NT2/D1 (cell line): ENCODE measurements at regions not wholly inside any gene's neighbourhood (a gene's known extent, or its start where the extent isn't known, plus 50 kb on each side); places are given as distances from the start of the nearest gene placed in this dataset.

Source experiments
- DNase-seq: peaks from one replicate; pipeline ENCODE4 v3.0.0-alpha.2; 2011; ENCODE audit warnings: low read depth, low spot score
- H3K27me3 ChIP-seq: 2 replicates; pipeline ENCODE4 v1.6.0; 2011; ENCODE audit warnings: mild to moderate bottlenecking; ENCODE audit not compliant: insufficient read length, insufficient read depth
- H3K36me3 ChIP-seq: 2 replicates; pipeline ENCODE4 v1.6.1; 2011; ENCODE audit warnings: mild to moderate bottlenecking, low read length, mixed read lengths; ENCODE audit not compliant: insufficient read depth, insufficient read length
- H3K4me1 ChIP-seq: 2 replicates; pipeline ENCODE4 v1.5.1; 2011; ENCODE audit not compliant: insufficient read depth, insufficient read length
- H3K4me3 ChIP-seq: 2 replicates; pipeline ENCODE4 v1.5.1; 2011; ENCODE audit warnings: low read depth; ENCODE audit not compliant: insufficient read length
- H3K9ac ChIP-seq: 2 replicates; pipeline ENCODE4 v1.6.0; 2011; ENCODE audit warnings: low read depth; ENCODE audit not compliant: insufficient read length
- H3K9me3 ChIP-seq: 2 replicates; pipeline ENCODE4 v1.5.1; 2011; ENCODE audit warnings: mild to moderate bottlenecking, low read length; ENCODE audit not compliant: insufficient read depth
- SUZ12 ChIP-seq: IDR thresholded peaks from 2 replicates; pipeline ENCODE4 v1.6.1; 2011; ENCODE audit not compliant: insufficient read length, insufficient read depth; ENCODE audit errors: extremely low read depth
- YY1 ChIP-seq: IDR thresholded peaks from 2 replicates; pipeline ENCODE4 v1.6.1; 2011; ENCODE audit not compliant: insufficient read length, insufficient read depth
- ZNF274 ChIP-seq: IDR thresholded peaks from 2 replicates; pipeline ENCODE4 v1.6.1; 2011; ENCODE audit warnings: mild to moderate bottlenecking, low read depth, low read length

DNA sequence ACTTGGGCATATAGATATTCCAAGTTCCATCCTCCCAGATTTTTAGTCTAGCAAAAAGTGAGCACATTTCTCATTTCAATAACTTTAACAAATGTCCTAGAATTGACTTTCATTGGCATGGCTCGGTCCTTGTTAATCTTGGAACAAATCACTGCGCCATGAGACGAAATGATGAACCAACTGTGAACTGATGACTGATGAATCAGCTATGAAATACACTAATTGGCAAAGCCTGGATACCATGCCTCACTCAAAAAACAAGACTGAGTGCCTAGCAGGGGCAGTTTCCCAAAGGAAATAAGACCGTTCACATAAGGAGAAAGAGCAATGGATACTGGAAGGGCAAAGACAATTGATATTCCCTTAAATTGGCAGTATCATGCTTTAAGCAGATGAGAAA, 248.6 kb upstream of the VEGFC start:
- H3K9me3 ChIP-seq = no peaks in the 10 kb centered on the region
- H3K9ac ChIP-seq = no peak overlapping the region
- H3K36me3 ChIP-seq = no peaks in the 10 kb centered on the region
- H3K27me3 ChIP-seq = no peaks in the 10 kb centered on the region
- H3K4me3 ChIP-seq = no peak overlapping the region
- DNase-seq = no peak
- no peaks in the 10 kb centered on the region for H3K4me1 ChIP-seq
- TF ChIP-seq ZNF274 (no peak), YY1 (no peak), SUZ12 (no peak)

GRCh38 chr4:177047070-177047850, 254.5 kb upstream of the VEGFC start:
- H3K27me3 ChIP-seq = no peaks in the 10 kb centered on the region
- H3K36me3 ChIP-seq = no peaks in the 10 kb centered on the region
- H3K4me3 ChIP-seq = no peak overlapping the region
- H3K4me1 ChIP-seq = no peaks in the 10 kb centered on the region
- H3K9ac ChIP-seq = no peak overlapping the region
- TF ChIP-seq SUZ12 = no peak
- TF ChIP-seq YY1 = no peak
- no peak for TF ChIP-seq ZNF274
- peak; percentile 32 for DNase-seq
- no peaks in the 10 kb centered on the region for H3K9me3 ChIP-seq

DNA sequence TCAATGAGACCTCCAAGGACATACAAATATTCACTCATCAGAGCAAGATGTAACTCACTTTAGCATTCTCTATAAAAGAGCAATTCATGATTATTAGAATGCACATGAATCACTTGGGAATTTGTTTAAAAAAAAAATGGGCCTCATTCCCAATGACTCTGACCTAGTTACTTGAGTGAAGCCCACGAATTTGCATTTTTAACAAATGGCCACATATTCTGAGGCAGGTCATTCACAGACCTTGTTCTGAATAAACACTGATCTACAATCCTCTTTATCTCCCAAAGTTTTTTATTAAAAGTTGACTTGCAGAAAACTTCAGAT, 255.1 kb upstream of the VEGFC start:
- H3K9me3 ChIP-seq = no peaks in the 10 kb centered on the region
- TF ChIP-seq ZNF274 (no peak), YY1 (no peak), SUZ12 (no peak)
- DNase-seq = no peak
- H3K9ac ChIP-seq = no peak overlapping the region
- no peaks in the 10 kb centered on the region for H3K36me3 ChIP-seq
- H3K4me1 ChIP-seq = no peaks in the 10 kb centered on the region
- H3K4me3 ChIP-seq = no peak overlapping the region
- H3K27me3 ChIP-seq = no peaks in the 10 kb centered on the region

DNA sequence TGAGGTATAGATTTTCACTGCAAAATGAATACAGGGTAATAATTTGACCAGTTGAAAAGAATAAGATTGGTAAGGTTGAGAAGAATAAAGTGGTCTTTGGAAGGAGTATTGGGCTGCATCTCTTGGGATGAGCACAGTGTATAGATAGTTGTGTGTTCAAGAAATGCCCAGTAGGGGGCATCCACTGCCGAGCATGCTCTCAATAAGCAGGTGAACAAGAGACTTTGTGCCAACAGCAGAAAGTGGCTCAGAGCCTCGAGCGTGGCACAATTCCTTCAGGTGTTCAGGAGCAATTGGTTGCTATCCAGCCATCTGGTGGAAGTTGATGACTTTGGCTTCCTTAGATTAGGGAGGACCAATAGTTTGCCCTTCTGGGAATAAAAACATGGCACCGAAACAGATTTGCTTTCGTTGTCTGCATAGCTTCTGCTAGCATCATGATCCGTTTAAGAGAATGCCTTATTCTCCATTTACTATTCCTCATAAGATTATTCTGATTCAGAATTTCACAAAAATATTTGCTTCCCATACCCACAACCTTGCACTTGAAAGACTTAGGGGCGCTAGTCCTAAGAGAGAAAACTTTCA, 258.1 kb upstream of the NEIL3 start:
- Histone ChIP-seq H3K4me1 (no peaks in the 10 kb centered on the region), H3K36me3 (no peaks in the 10 kb centered on the region), H3K27me3 (no peaks in the 10 kb centered on the region), H3K9ac (no peak overlapping the region), H3K4me3 (no peak overlapping the region), H3K9me3 (no peaks in the 10 kb centered on the region)
- peak; percentile 22 for DNase-seq
- TF ChIP-seq SUZ12 (no peak), YY1 (no peak), ZNF274 (no peak)

DNA sequence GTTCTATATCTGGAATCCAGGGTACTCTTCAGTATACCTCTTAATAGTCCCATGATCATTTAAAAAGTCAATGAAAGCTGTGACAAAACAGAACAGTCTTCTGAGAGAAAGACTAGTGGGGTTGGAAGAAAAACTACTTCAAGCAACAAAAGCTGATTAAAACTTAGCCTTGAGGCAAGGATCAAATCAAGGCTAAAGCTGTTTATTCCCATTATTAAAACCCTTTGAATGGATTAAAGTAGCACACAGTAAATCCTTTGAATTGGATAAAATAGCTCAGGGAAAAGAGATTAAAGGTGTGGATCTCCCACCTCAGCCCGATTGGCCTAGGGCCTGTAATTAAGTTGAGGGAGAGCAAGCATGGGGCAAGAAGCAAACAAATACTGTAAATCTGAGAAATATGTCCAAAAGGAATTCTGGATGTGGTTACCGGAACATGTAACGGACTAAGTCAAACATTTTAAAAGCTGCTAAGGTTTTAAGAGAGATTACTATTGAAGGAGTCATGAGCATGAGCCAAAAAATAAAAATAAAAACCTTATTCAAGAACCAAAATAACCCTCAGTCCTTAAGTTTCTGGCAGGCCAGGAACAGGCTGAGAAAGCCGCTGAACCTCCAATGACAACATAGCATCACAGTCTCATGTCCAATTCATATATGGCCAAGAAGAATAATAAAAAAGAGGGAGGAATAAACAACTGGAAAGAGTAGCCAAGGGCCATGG, 257.3 kb upstream of the NEIL3 start:
- H3K4me1 ChIP-seq = no peaks in the 10 kb centered on the region
- H3K9me3 ChIP-seq = no peaks in the 10 kb centered on the region
- no peak for DNase-seq
- no peak overlapping the region for H3K9ac ChIP-seq
- TF ChIP-seq SUZ12 (no peak), ZNF274 (no peak), YY1 (no peak)
- no peak overlapping the region for H3K4me3 ChIP-seq
- H3K27me3 ChIP-seq = no peaks in the 10 kb centered on the region
- H3K36me3 ChIP-seq = no peaks in the 10 kb centered on the region

GRCh38 chr4:177057186-177057585, 252.5 kb upstream of the NEIL3 start:
- no peaks in the 10 kb centered on the region for H3K9me3 ChIP-seq
- H3K36me3 ChIP-seq = no peaks in the 10 kb centered on the region
- DNase-seq = no peak
- TF ChIP-seq YY1 (no peak), SUZ12 (no peak), ZNF274 (no peak)
- H3K9ac ChIP-seq = no peak overlapping the region
- no peaks in the 10 kb centered on the region for H3K27me3 ChIP-seq
- H3K4me1 ChIP-seq = no peaks in the 10 kb centered on the region
- H3K4me3 ChIP-seq = no peak overlapping the region

DNA sequence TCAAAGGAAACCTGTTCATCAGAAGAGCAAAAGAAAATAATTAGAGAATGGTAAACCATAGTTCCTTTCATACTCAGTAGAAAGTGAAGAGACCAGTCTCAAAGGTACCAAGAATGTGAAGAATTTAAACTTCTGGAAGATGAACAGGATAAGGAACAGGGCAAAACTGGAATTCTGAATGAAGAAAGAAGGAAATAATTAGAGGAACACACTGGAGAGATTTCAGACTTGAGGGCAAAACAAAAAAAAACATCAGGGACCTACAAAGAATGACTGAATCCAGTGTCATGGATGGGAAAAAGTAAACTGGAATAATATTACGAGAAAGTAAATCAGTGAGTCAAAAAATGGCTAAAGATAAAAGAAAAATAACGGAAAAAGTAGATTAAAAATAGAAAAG, 245.6 kb upstream of the NEIL3 start:
- DNase-seq = no peak
- Histone ChIP-seq H3K4me3 (no peak overlapping the region), H3K9ac (no peak overlapping the region), H3K36me3 (no peaks in the 10 kb centered on the region), H3K27me3 (no peaks in the 10 kb centered on the region), H3K9me3 (no peaks in the 10 kb centered on the region), H3K4me1 (no peaks in the 10 kb centered on the region)
- TF ChIP-seq ZNF274 (no peak), YY1 (no peak), SUZ12 (no peak)
